DOHH2 (cell line): ENCODE measurements at regions not wholly inside any gene's neighbourhood (a gene's known extent, or its start where the extent isn't known, plus 50 kb on each side); places are given as distances from the start of the nearest gene placed in this dataset.

Experiments
- H3F3A ChIP-seq: fragments of 200-600 bp; sonication (generic), shearing (Covaris generic); 2 replicates; pipeline ENCODE4 v1.6.0; 2016; ENCODE audit warnings: antibody characterized with exemption, mild to moderate bottlenecking; ENCODE audit not compliant: control insufficient read depth, insufficient read depth
- H3K27ac ChIP-seq: fragments of 200-600 bp; sonication (generic); 2 replicates; pipeline ENCODE4 v1.5.1; 2014; ENCODE audit warnings: low read depth, mild to moderate bottlenecking, low read length, moderate library complexity
- H3K27me3 ChIP-seq: fragments of 200-600 bp; sonication (generic); 2 replicates; pipeline ENCODE4 v1.6.1; 2014; ENCODE audit warnings: mild to moderate bottlenecking, low read length, mixed read lengths; ENCODE audit not compliant: control insufficient read depth
- H3K36me3 ChIP-seq: fragments of 200-600 bp; sonication (generic); 2 replicates; pipeline ENCODE4 v1.6.1; 2014; ENCODE audit warnings: mild to moderate bottlenecking, low read length, moderate library complexity, mixed read lengths; ENCODE audit not compliant: control insufficient read depth
- H3K4me1 ChIP-seq: fragments of 200-600 bp; sonication (generic); 2 replicates; pipeline ENCODE4 v1.6.1; 2014; ENCODE audit warnings: mild to moderate bottlenecking, low read length, mixed read lengths; ENCODE audit not compliant: control insufficient read depth
- H3K4me2 ChIP-seq: fragments of 200-600 bp; sonication (generic); 2 replicates; pipeline ENCODE4 v1.6.0; 2014; ENCODE audit warnings: mild to moderate bottlenecking, low read length, moderate library complexity
- H3K4me3 ChIP-seq: fragments of 200-600 bp; sonication (generic); 2 replicates; pipeline ENCODE4 v1.5.1; 2014; ENCODE audit warnings: mild to moderate bottlenecking, low read length, mixed read lengths
- H3K79me2 ChIP-seq: fragments of 200-600 bp; sonication (generic); 2 replicates; pipeline ENCODE4 v1.6.1; 2014; ENCODE audit warnings: mild to moderate bottlenecking, low read length, mixed read lengths; ENCODE audit not compliant: control insufficient read depth
- H3K9me2 ChIP-seq: fragments of 200-600 bp; sonication (generic); replicated peaks from 2 replicates; pipeline ENCODE4 v1.6.1; 2014; ENCODE audit warnings: mild to moderate bottlenecking, low read length, mixed read lengths; ENCODE audit not compliant: control insufficient read depth
- H3K9me3 ChIP-seq: fragments of 200-600 bp; sonication (generic); 2 replicates; pipeline ENCODE4 v1.6.1; 2014; ENCODE audit warnings: antibody characterized with exemption, low read length, mixed read lengths; ENCODE audit not compliant: control insufficient read depth, insufficient read depth
- H4K20me1 ChIP-seq: fragments of 200-600 bp; sonication (generic); 2 replicates; pipeline ENCODE4 v1.6.0; 2014; ENCODE audit warnings: low read depth, mild to moderate bottlenecking, antibody characterized with exemption, low read length, moderate library complexity; ENCODE audit not compliant: control insufficient read depth, insufficient read depth
- CTCF ChIP-seq: fragments of 200-600 bp; sonication (generic); IDR thresholded peaks from one replicate; pipeline ENCODE4 v1.5.1; 2014; ENCODE audit warnings: antibody characterized with exemption, mild to moderate bottlenecking, low read depth, low read length; ENCODE audit not compliant: poor library complexity, severe bottlenecking
- EZH2phosphoT487 ChIP-seq: fragments of 200-600 bp; sonication (generic); IDR thresholded peaks from 2 replicates; pipeline ENCODE4 v1.6.1; 2017; ENCODE audit warnings: borderline replicate concordance, mild to moderate bottlenecking, antibody characterized with exemption, low read length, moderate library complexity, mixed read lengths

- Histone ChIP-seq H3K79me2 (no peaks in the 10 kb centered on the region), H3K4me1 (no peaks in the 10 kb centered on the region), H3F3A (no peaks in the 10 kb centered on the region), H3K4me2 (no peak overlapping the region), H4K20me1 (no peaks in the 10 kb centered on the region), H3K27ac (no peak overlapping the region), H3K9me2 (no peaks in the 10 kb centered on the region), H3K36me3 (no peaks in the 10 kb centered on the region), H3K27me3 (no peaks in the 10 kb centered on the region), H3K9me3 (no peaks in the 10 kb centered on the region), H3K4me3 (no peak overlapping the region)
- TF ChIP-seq CTCF (no peak), EZH2phosphoT487 (no peak)
Measured at GRCh38 chr1:238302646-238303045, 411.9 kb upstream of the ZP4 start.

GRCh38 chr1:238296371-238296770 lies 405.6 kb upstream of the ZP4 start:
- Histone ChIP-seq H3K4me1 (no peaks in the 10 kb centered on the region), H3F3A (no peaks in the 10 kb centered on the region), H3K4me3 (no peak overlapping the region), H3K4me2 (no peak overlapping the region), H3K27ac (no peak overlapping the region), H3K9me2 (no peaks in the 10 kb centered on the region), H4K20me1 (no peaks in the 10 kb centered on the region), H3K79me2 (no peaks in the 10 kb centered on the region), H3K36me3 (no peaks in the 10 kb centered on the region), H3K27me3 (no peaks in the 10 kb centered on the region), H3K9me3 (peaks cover 3% of the 10 kb centered on the region; the same call in 1 of the 2 replicates)
- TF ChIP-seq EZH2phosphoT487 (no peak), CTCF (no peak)

- H3K9me3 ChIP-seq: peaks cover 3% of the 10 kb centered on the region; the same call in 1 of the 2 replicates
Measured at GRCh38 chr1:238293075-238293474, 402.4 kb upstream of the ZP4 start.

More at GRCh38 chr1:238293075-238293474, 402.4 kb upstream of the ZP4 start:
- H3F3A ChIP-seq: no peaks in the 10 kb centered on the region
- no peaks in the 10 kb centered on the region for H3K79me2 ChIP-seq
- H3K4me2 ChIP-seq: no peak overlapping the region
- no peaks in the 10 kb centered on the region for H3K36me3 ChIP-seq
- TF ChIP-seq EZH2phosphoT487 (no peak), CTCF (no peak)
- no peak overlapping the region for H3K4me3 ChIP-seq
- no peak overlapping the region for H3K27ac ChIP-seq
- H3K27me3 ChIP-seq: no peaks in the 10 kb centered on the region
- no peaks in the 10 kb centered on the region for H3K4me1 ChIP-seq
- H4K20me1 ChIP-seq: no peaks in the 10 kb centered on the region
- no peaks in the 10 kb centered on the region for H3K9me2 ChIP-seq
